ENCODE measurements at regions not wholly inside any gene's neighbourhood (a gene's known extent, or its start where the extent isn't known, plus 50 kb on each side); places are given as distances from the start of the nearest gene placed in this dataset.

DNA sequence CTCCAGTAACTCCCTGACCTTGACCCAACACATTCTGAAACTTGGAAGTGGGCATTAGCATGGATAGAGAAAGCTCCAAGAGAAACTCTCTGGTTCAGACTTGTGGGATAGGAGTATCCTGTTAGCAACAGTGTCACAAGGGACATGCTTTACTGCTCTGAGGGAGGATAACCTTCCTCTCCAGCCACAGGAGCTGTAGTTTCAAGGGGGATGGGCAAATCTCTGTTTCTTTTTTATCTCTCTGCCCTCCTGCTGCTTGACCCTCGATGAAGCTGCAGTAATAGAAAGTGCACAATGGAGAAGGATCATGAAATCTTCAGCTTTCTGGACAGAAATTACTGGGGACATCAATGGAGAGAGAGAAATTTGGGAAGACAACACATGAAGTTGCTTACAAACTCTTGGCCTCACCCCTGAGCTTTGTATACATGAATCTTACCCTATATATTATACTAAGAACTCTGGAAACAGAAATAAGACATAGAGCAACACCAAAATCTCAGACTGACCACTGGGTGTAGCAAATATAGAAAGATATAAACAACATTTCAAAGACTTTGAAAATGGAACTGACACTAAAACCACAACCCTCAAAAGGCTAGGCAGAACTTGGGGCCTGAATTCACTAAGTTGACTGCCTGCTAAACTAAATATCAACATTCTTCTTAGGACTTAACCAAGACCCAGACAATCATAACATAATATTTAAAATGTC lies 471.0 kb upstream of the MEF2C start:
- DNase-seq (ENCODE audit: low read depth in 1 of 2, low spot score in 1 of 2), result no peak
- no peaks in the 10 kb centered on the region for H3K27me3 ChIP-seq (ENCODE audit: insufficient read depth, poor library complexity, severe bottlenecking)
- TF ChIP-seq POLR2AphosphoS5 (IDR thresholded peaks at IDR 0.05; ENCODE audit: low read depth) (no peak), SPI1 (IDR thresholded peaks at IDR 0.05; ENCODE audit: borderline replicate concordance, low read depth) (no peak), GABPA (IDR thresholded peaks at IDR 0.05; ENCODE audit: low read depth) (no peak), REST (IDR thresholded peaks at IDR 0.05; ENCODE audit: insufficient replicate concordance, low read depth) (no peak)
- TF ChIP-seq, protein P1, sequence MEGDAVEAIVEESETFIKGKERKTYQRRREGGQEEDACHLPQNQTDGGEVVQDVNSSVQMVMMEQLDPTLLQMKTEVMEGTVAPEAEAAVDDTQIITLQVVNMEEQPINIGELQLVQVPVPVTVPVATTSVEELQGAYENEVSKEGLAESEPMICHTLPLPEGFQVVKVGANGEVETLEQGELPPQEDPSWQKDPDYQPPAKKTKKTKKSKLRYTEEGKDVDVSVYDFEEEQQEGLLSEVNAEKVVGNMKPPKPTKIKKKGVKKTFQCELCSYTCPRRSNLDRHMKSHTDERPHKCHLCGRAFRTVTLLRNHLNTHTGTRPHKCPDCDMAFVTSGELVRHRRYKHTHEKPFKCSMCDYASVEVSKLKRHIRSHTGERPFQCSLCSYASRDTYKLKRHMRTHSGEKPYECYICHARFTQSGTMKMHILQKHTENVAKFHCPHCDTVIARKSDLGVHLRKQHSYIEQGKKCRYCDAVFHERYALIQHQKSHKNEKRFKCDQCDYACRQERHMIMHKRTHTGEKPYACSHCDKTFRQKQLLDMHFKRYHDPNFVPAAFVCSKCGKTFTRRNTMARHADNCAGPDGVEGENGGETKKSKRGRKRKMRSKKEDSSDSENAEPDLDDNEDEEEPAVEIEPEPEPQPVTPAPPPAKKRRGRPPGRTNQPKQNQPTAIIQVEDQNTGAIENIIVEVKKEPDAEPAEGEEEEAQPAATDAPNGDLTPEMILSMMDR (IDR thresholded peaks at IDR 0.05; ENCODE audit: insufficient read depth, low read length), result no peak
- no peak overlapping the region for H3K4me3 ChIP-seq (replicated peaks; ENCODE audit: insufficient read depth, low read length)
- H3K27ac ChIP-seq (replicated peaks), result no peak overlapping the region

DNA sequence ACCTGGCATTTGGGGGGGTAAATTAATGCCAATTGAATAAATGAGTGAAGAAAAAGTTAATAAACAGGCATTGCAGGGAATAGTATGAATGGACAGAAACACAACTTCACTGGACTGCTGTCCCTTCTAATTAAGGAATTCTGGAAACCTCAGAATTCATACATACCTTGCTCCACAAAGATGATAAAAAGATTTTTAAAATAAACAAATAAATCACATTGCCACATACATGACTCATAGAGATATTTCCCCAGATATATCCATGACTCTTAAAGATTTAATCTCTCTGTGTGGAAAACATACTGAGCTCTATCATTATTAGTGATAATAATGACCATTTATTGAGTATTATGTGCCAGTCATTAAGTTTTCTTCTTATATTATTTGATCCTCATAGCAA lies 469.0 kb upstream of the MEF2C start:
- no peaks in the 10 kb centered on the region for H3K27me3 ChIP-seq (ENCODE audit: insufficient read depth, poor library complexity, severe bottlenecking)
- H3K4me3 ChIP-seq (replicated peaks; ENCODE audit: insufficient read depth, low read length), result no peak overlapping the region
- no peak for TF ChIP-seq GABPA (IDR thresholded peaks at IDR 0.05; ENCODE audit: low read depth)
- TF ChIP-seq POLR2AphosphoS5 (IDR thresholded peaks at IDR 0.05; ENCODE audit: low read depth), result no peak
- TF ChIP-seq, protein P1 (IDR thresholded peaks at IDR 0.05; ENCODE audit: insufficient read depth, low read length), result no peak
- TF ChIP-seq SPI1 (IDR thresholded peaks at IDR 0.05; ENCODE audit: borderline replicate concordance, low read depth), result no peak
- TF ChIP-seq REST (IDR thresholded peaks at IDR 0.05; ENCODE audit: insufficient replicate concordance, low read depth), result no peak
- DNase-seq (ENCODE audit: low read depth in 1 of 2, low spot score in 1 of 2), result no peak
- H3K27ac ChIP-seq (replicated peaks), result no peak overlapping the region

DNA sequence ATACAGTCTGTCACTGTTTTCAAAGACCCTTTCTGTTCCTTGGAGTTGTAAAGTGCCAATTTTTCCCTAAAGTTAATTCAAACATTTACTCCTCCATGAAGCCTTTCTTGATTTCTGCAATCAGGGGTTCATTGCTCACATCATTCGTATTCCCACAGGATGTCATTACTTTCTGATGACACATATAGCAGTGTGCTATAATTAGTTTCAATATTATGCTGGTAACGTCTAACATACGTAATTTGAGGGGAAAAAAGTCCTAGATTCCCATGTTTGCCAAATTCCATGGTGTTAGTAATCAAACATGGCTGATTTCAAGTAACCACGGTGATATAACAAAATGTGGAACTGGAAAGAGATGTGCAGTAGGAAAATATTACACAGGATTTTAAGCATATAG lies 468.2 kb upstream of the MEF2C start:
- no peaks in the 10 kb centered on the region for H3K27me3 ChIP-seq (ENCODE audit: insufficient read depth, poor library complexity, severe bottlenecking)
- no peak overlapping the region for H3K4me3 ChIP-seq (replicated peaks; ENCODE audit: insufficient read depth, low read length)
- H3K27ac ChIP-seq (replicated peaks), result no peak overlapping the region
- TF ChIP-seq REST (IDR thresholded peaks at IDR 0.05; ENCODE audit: insufficient replicate concordance, low read depth) (no peak), SPI1 (IDR thresholded peaks at IDR 0.05; ENCODE audit: borderline replicate concordance, low read depth) (no peak), GABPA (IDR thresholded peaks at IDR 0.05; ENCODE audit: low read depth) (no peak), POLR2AphosphoS5 (IDR thresholded peaks at IDR 0.05; ENCODE audit: low read depth) (no peak)
- TF ChIP-seq, protein P1 (IDR thresholded peaks at IDR 0.05; ENCODE audit: insufficient read depth, low read length), result no peak
- DNase-seq (ENCODE audit: low read depth in 1 of 2, low spot score in 1 of 2), result no peak
